OCI-LY7 (cell line): ENCODE measurements at regions not wholly inside any gene's neighbourhood (a gene's known extent, or its start where the extent isn't known, plus 50 kb on each side); places are given as distances from the start of the nearest gene placed in this dataset.

ENCODE experiments used
- BruUV-seq: library from RNA; stranded (reverse); fragments of 400-500 nt; replicated peaks from 2 replicates; lab custom pipeline; 2021; lab: Mats Ljungman, UMichigan
- CTCF ChIA-PET: fragments of 300-600 bp; sonication (Branson Sonifier 250); formaldehyde crosslinking; loops from one replicate; lab custom pipeline; 2022; ENCODE audit warnings: antibody characterized with exemption; ENCODE audit not compliant: unreplicated experiment; lab: Charles Lee
- POLR2A ChIA-PET: fragments of 300-600 bp; sonication (Branson Sonifier 250); formaldehyde crosslinking; loops from one replicate; lab custom pipeline; 2022; ENCODE audit warnings: antibody characterized with exemption; lab: Charles Lee
- DNase-seq: peaks from one replicate; pipeline ENCODE4 v3.0.0-alpha.2; 2015; ENCODE audit warnings: low spot score
- H2AFZ ChIP-seq: fragments of 200-600 bp; sonication (generic), shearing (Covaris generic); 2 replicates; pipeline ENCODE4 v1.6.1; 2014; ENCODE audit warnings: mild to moderate bottlenecking, antibody characterized with exemption, low read length, moderate library complexity
- H3K27ac ChIP-seq: fragments of 200-600 bp; sonication (generic); 2 replicates; pipeline ENCODE4 v1.5.1; 2014; ENCODE audit warnings: mixed run types, low read depth, mild to moderate bottlenecking, moderate library complexity, low read length, inconsistent platforms; ENCODE audit not compliant: poor library complexity, severe bottlenecking
- H3K36me3 ChIP-seq: fragments of 200-600 bp; sonication (generic); 2 replicates; pipeline ENCODE4 v1.6.1; 2014; ENCODE audit warnings: mild to moderate bottlenecking, antibody characterized with exemption, low read length, moderate library complexity, mixed read lengths; ENCODE audit not compliant: insufficient read depth
- H3K4me1 ChIP-seq: fragments of 200-600 bp; sonication (generic); 2 replicates; pipeline ENCODE4 v1.5.1; 2014; ENCODE audit warnings: mild to moderate bottlenecking, low read length; ENCODE audit not compliant: insufficient read depth, poor library complexity, severe bottlenecking
- H3K4me2 ChIP-seq: fragments of 200-600 bp; sonication (generic); 2 replicates; pipeline ENCODE4 v1.6.1; 2014; ENCODE audit warnings: mild to moderate bottlenecking, low read length
- H3K4me3 ChIP-seq: fragments of 200-600 bp; sonication (generic); 2 replicates; pipeline ENCODE4 v1.5.1; 2014; ENCODE audit warnings: mild to moderate bottlenecking, low read depth, low read length; ENCODE audit not compliant: poor library complexity, severe bottlenecking
- H3K79me2 ChIP-seq: fragments of 200-600 bp; sonication (generic); 2 replicates; pipeline ENCODE4 v1.6.1; 2016; ENCODE audit warnings: low read depth, mild to moderate bottlenecking, low read length, moderate library complexity, mixed read lengths; ENCODE audit not compliant: insufficient read depth
- H3K9me2 ChIP-seq: fragments of 200-600 bp; sonication (generic); 2 replicates; pipeline ENCODE4 v1.6.1; 2016; ENCODE audit warnings: mild to moderate bottlenecking, low read length, mixed read lengths; ENCODE audit not compliant: insufficient read depth
- H3K9me3 ChIP-seq: fragments of 200-600 bp; sonication (generic); 2 replicates; pipeline ENCODE4 v1.6.1; 2014; ENCODE audit warnings: mild to moderate bottlenecking, mixed run types, low read length, mixed read lengths
- H4K20me1 ChIP-seq: fragments of 200-600 bp; sonication (generic); 2 replicates; pipeline ENCODE4 v1.6.1; 2014; ENCODE audit warnings: mild to moderate bottlenecking, antibody characterized with exemption, low read length, moderate library complexity, mixed read lengths; ENCODE audit not compliant: insufficient read depth
- EZH2phosphoT487 ChIP-seq: fragments of 200-600 bp; sonication (generic); IDR thresholded peaks from 2 replicates; pipeline ENCODE4 v1.6.1; 2018; ENCODE audit warnings: low read depth, borderline replicate concordance, mild to moderate bottlenecking, mixed run types, antibody characterized with exemption, low read length, moderate library complexity, mixed read lengths
- intact Hi-C: fragments of 100-400 bp; cut with micrococcal nuclease; formaldehyde crosslinking; loops from one replicate; pipeline ENCODE4 v1.10.0; 2022; ENCODE audit not compliant: unreplicated experiment
- TF ChIP-seq, protein P1 (sequence below): fragments of 200-600 bp; sonication (generic); conservative IDR thresholded peaks from 2 replicates; pipeline ENCODE4 v1.5.1; 2014; ENCODE audit warnings: mild to moderate bottlenecking, antibody characterized with exemption, low read length, moderate library complexity, mixed read lengths

DNA sequence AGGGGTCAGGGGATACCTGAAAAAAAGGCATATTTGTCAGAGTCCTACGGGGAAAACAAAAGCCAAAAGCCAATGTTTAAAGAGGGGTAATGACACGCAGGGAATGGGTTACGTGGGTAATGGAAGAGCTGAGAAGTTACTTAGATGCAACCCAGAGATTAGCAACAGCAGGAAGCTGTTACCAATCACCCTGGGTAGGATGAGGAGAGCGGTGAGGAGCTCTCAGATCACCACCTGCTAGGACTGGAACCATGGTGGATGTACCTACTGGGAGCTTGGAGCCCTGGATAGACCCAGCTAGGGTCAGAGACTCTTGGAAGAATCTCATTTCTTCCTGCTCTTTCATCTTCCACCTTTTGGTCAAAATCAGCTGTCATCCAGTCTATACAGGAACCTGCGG, 51.2 kb upstream of the RNF24 start:
- intact Hi-C loops: no loop called here
- Histone ChIP-seq H3K79me2 (no peaks in the 10 kb centered on the region), H3K9me3 (0 out of 2 replicates have a peak, but pooled peaks cover 6% of the 10 kb centered on the region), H3K4me2 (no peak overlapping the region), H3K9me2 (no peaks in the 10 kb centered on the region), H3K36me3 (no peaks in the 10 kb centered on the region), H2AFZ (no peak overlapping the region), H3K4me3 (no peak overlapping the region), H3K4me1 (no peaks in the 10 kb centered on the region), H4K20me1 (no peaks in the 10 kb centered on the region), H3K27ac (no peak overlapping the region)
- BruUV-seq: no TSS peak
- no peak for DNase-seq
- CTCF ChIA-PET: no interaction called here
- POLR2A ChIA-PET: interaction anchor here (0.6 kb wide), 1 partner anchor 100 kb away, joined by 4 read pairs; no protein-coding TSS in a partner anchor
- no peak for TF ChIP-seq EZH2phosphoT487
- TF ChIP-seq, protein P1, sequence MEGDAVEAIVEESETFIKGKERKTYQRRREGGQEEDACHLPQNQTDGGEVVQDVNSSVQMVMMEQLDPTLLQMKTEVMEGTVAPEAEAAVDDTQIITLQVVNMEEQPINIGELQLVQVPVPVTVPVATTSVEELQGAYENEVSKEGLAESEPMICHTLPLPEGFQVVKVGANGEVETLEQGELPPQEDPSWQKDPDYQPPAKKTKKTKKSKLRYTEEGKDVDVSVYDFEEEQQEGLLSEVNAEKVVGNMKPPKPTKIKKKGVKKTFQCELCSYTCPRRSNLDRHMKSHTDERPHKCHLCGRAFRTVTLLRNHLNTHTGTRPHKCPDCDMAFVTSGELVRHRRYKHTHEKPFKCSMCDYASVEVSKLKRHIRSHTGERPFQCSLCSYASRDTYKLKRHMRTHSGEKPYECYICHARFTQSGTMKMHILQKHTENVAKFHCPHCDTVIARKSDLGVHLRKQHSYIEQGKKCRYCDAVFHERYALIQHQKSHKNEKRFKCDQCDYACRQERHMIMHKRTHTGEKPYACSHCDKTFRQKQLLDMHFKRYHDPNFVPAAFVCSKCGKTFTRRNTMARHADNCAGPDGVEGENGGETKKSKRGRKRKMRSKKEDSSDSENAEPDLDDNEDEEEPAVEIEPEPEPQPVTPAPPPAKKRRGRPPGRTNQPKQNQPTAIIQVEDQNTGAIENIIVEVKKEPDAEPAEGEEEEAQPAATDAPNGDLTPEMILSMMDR: no peak

DNA sequence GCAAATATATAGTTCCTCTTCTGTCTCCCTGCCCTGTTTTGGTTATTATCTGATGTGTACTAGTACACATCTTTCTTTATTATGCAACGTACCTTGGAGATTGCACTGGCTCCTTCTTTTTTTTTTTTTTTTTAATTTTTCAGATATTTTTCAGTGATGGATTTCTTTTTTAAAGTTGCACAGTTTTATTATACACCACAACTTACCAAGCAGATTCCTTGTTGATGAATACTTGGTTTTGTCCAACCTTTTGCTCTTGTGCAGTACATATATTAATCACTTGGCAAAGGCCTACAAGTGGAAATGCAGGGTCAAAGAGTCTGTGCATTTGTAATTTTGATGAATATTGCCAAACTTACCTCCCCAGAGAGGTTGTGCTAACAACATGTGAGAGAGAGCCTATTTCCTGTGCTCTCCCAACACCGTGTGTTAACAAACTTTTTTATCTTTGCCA, 50.1 kb upstream of the RNF24 start:
- no peaks in the 10 kb centered on the region for H3K4me1 ChIP-seq
- no peaks in the 10 kb centered on the region for H3K79me2 ChIP-seq
- no peak overlapping the region for H3K4me2 ChIP-seq
- H3K4me3 ChIP-seq: no peak overlapping the region
- no peak for DNase-seq
- no peaks in the 10 kb centered on the region for H3K36me3 ChIP-seq
- intact Hi-C loops: no loop called here
- no peak overlapping the region for H3K27ac ChIP-seq
- ChIA-PET CTCF (no interaction called here), POLR2A (no interaction called here)
- BruUV-seq: no TSS peak
- H3K9me2 ChIP-seq: no peaks in the 10 kb centered on the region
- 0 out of 2 replicates have a peak, but pooled peaks cover 2% of the 10 kb centered on the region for H3K9me3 ChIP-seq
- no peaks in the 10 kb centered on the region for H4K20me1 ChIP-seq
- no peak for TF ChIP-seq EZH2phosphoT487
- TF ChIP-seq, protein P1: no peak
- H2AFZ ChIP-seq: no peak overlapping the region
